ENCODE measurements at regions not wholly inside any gene's neighbourhood (a gene's known extent, or its start where the extent isn't known, plus 50 kb on each side); places are given as distances from the start of the nearest gene placed in this dataset.

DNA sequence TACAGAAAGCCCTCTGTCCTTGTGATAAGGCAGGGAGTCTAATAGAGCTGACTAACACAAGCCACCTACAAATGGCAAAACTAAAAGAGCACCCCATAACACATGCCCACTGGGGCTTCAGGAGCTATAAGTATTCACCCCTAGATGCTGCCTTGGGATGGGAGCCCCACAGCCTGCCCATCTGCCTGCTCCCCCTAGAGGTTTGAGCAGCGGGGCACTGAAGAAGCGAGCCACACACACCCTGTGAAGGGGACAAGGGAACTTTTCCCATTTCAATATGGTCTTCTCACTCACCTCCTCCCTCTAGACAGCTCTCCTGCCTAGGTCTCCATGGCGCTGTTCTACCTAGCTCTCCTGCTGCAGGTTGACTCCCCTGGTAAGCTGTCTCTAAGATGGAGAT is 261.0 kb downstream of the SHQ1 start:
- DNase-seq = no peak

DNA sequence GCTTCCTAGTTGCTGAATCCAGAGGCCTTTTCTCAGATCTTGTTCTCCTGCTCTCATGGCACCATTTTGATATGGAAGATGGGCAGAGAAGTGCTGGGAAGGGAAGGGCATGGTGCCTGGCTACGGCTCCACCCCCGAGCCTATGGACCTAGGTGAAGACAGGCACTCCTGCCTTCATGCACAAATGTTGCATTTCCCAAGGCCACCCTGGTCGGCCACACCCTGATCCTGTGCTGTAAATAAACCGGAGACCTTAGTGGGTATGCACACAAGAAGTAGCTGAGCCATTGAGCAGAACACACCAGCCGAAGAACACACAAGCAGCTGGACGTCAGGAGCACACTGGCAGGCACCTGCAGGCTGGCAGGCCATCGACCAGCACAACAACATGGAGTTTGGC is 261.6 kb downstream of the SHQ1 start:
- Histone ChIP-seq H3K27me3 (no peaks in the 10 kb centered on the region), H3K9me3 (no peaks in the 10 kb centered on the region), H3K36me3 (no peaks in the 10 kb centered on the region), H3K4me3 (no peak overlapping the region)
- no peak for DNase-seq

More for the DNA sequence above, 261.0 kb downstream of the SHQ1 start:
- Histone ChIP-seq H3K4me3 (no peak overlapping the region), H3K9me3 (no peaks in the 10 kb centered on the region), H3K36me3 (no peaks in the 10 kb centered on the region), H3K27me3 (no peaks in the 10 kb centered on the region)

DNA sequence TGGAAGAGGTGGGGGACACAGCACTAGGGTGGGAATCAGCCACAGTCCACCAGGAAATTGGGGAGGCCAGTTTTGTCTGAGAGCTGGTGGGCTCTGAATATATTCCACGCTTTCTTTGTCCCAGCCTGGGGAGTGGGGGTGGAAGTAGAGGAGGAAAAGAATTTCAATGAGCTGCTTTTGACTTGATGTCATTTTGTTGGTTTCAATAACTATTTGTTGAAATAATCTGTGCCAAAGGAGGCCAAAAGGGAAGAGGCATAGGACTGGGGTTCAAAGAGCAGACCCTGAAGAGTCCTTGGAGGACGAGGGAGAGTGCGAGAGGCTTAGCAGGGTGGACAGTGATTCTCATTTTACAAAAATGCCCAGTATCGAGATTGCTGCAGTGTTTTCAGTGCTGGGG is 262.3 kb downstream of the SHQ1 start:
- Histone ChIP-seq H3K4me3 (no peak overlapping the region), H3K27me3 (no peaks in the 10 kb centered on the region), H3K9me3 (no peaks in the 10 kb centered on the region), H3K36me3 (no peaks in the 10 kb centered on the region)
- no peak for DNase-seq

DNA sequence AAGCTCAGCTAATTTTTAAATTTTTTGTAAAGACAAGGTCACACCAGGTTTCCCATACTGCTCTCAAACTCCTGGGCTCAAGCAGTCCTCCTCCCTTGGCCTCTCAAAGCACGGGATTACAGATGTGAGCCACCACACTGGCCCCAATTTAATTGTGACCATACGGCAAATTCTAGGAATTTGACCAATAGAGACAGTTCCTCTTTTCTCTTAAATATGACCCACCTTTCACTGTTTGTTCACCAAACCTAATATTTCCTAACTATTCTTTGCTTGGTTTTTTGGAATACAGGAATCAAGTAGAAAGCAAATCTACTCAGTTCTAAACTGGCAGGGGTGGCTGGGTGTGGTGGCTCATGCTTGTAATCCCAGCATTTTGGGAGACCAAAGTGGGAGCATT is 264.0 kb downstream of the SHQ1 start:
- Histone ChIP-seq H3K4me3 (no peak overlapping the region), H3K27me3 (no peaks in the 10 kb centered on the region), H3K36me3 (no peaks in the 10 kb centered on the region), H3K9me3 (no peaks in the 10 kb centered on the region)
- no peak for DNase-seq

DNA sequence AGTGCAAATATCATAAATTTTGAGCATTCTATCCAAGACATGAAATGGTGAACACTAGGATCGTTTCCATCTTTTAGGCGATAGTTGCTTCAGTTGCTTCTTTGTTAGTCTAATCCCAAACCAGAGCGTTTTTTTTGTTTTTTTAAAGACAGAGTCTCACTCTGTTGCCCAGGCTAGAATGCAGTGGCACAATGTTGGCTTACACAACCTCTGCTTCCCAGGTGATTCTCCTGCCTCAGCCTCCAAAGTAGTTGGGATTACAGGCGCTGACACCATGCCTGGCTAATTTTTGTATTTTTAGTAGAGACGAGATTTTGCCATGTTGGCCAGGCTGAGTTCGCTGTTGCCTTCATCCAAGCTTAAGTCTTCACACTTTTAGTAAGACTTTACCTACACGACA is 265.3 kb downstream of the SHQ1 start:
- Histone ChIP-seq H3K4me3 (no peak overlapping the region), H3K36me3 (no peaks in the 10 kb centered on the region), H3K9me3 (no peaks in the 10 kb centered on the region), H3K27me3 (no peaks in the 10 kb centered on the region)
- DNase-seq = no peak

DNA sequence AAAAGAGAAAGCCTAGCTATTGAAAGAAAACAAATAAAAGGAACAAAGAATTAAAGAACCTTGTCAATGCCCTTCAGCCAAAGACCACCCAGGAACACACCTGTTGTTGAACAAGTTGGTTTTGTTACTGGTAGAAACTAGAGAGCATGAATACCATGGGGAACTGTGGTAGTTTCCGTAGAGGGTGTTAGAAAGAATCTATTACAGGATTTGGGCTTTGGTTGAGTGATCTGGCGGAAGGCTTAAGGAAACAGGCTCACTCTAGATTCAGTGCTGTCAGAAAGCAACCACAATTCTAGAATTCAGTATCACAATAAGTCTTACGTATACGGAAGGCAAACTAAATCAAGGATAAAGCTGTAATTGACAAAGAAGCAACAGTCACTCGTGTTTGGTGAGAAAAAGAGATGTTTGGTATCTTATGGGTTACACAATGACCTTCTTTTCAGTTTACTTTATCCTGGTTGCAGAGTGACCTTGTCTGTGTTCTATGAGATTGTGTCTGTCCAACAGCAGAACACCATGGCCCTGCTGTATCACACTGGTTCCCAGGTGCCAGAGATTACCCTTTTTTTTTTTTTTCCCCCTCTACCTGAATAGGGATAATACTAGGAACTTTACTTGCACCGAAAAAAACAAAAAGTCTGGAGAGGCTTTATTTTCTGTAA is 265.9 kb downstream of the SHQ1 start:
- DNase-seq = no peak
- no peaks in the 10 kb centered on the region for H3K27me3 ChIP-seq
- no peaks in the 10 kb centered on the region for H3K36me3 ChIP-seq
- no peak overlapping the region for H3K4me3 ChIP-seq
- H3K9me3 ChIP-seq = no peaks in the 10 kb centered on the region

DNA sequence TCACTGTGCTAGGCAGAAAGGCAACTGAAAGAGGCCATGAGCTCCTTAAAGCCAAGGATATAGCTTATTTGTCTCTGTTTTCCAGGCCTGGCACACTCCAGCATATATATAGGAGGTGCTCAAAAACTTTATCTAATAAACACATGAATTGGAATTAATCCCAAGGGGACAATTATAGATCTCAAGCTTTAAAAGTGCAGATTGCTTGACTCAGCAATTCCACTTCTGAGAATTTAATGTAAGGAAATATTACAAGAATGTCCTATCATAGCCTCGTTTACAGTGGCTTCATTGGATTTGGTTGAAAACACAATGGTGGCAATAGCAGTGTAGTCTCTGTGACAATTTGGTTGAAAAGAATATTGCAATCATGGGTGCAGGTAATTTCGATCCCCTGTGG is 267.3 kb downstream of the SHQ1 start:
- H3K27me3 ChIP-seq = no peaks in the 10 kb centered on the region
- H3K9me3 ChIP-seq = no peaks in the 10 kb centered on the region
- no peak for DNase-seq
- H3K4me3 ChIP-seq = no peak overlapping the region
- H3K36me3 ChIP-seq = no peaks in the 10 kb centered on the region

DNA sequence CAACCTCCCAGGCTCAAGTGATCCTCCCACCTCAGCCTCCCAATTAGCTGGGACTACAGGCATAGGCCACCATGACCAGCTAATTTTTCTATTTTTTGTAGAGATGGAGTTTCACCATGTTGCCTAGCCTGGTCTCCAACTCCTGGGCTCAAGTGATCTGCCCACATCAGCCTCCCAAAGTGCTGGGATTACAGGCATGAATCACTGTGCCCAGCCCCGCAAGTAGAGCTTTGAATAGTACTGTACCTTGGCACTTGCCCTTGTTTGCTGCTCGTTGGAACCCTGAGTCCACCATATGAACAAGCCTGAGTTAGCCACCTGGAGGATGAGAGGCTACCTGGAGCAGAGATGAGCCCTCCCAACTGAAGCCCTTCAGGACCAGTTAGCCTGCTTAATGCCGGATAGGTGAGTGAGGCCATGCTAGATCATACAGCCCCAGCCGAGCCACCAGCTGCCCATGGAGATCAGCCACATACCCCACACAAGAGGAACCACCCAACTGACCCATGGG is 267.9 kb downstream of the SHQ1 start:
- no peak for DNase-seq
- H3K27me3 ChIP-seq = no peaks in the 10 kb centered on the region
- H3K36me3 ChIP-seq = no peaks in the 10 kb centered on the region
- no peak overlapping the region for H3K4me3 ChIP-seq
- no peaks in the 10 kb centered on the region for H3K9me3 ChIP-seq

DNA sequence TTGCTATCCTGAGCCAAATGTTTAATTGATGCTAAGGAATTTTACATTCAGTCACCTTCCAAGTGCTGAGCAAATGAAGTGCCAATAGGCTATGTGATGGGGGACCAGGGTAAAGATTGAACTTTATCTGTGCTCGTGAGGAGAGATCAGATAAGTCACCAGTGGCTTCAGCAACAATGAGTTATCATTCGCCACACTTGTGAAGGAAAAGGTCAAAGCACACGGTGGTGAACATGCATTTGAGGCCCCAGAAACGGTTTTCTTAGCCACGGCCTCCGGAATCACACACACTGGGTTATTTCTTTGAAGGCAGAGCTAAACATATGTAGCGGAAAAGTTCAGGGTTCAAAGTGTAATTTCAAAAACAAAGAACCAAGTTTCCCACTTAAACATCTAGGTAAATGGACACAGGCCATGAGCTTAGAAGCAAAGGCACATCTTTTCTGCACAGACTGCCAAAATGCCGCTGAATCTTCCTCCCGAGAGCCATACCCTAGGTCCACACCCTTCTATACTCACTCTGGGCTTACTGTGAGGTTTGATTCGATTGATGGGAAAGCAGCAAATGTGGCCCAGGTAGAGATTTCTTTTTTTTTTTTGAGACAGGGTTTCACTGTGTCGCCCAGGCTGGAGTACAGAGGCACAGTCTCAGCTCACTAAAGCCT is 268.5 kb downstream of the SHQ1 start:
- Histone ChIP-seq H3K27me3 (no peaks in the 10 kb centered on the region), H3K36me3 (no peaks in the 10 kb centered on the region), H3K4me3 (no peak overlapping the region), H3K9me3 (no peaks in the 10 kb centered on the region)
- no peak for DNase-seq

DNA sequence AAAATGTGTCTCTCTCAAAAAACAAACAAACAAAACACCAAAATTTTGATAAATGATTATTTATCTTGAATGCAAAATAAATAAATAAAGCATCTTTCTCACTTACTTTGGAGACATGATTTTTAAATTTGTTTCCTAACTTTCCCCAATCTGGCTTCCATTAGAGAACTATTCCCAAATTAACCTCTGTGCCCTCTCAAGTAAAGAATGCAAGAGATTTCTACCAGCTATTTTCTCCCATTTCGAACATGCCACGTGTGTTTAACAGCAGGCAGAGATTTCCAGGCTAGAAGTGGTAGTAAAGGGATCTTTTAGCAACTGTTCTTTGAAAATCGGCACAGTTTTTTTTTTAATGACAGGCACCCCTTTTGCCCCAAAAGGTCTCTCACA is 269.1 kb downstream of the SHQ1 start:
- no peaks in the 10 kb centered on the region for H3K9me3 ChIP-seq
- no peaks in the 10 kb centered on the region for H3K27me3 ChIP-seq
- H3K36me3 ChIP-seq = no peaks in the 10 kb centered on the region
- no peak overlapping the region for H3K4me3 ChIP-seq
- DNase-seq = no peak

DNA sequence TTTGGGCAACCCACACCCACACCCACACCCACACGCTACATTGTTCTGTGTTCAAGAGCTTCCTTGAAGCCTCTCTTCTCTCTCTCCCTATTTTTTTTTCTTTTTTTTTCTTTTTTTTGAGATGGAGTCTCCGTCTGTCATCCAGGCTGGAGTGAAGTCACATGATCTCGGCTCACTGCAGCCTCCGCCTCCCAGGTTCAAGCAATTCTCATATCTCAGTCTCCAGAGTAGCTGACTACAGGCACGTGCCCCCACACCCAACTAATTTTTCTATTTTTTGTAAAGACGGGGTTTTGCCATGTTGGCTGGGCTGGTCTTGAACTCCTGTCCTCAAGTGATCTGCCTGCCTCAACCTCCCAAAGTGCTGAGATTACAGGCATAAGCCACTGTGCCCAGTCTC is 271.1 kb downstream of the SHQ1 start:
- no peak for DNase-seq
- H3K27me3 ChIP-seq = no peaks in the 10 kb centered on the region
- H3K36me3 ChIP-seq = no peaks in the 10 kb centered on the region
- no peaks in the 10 kb centered on the region for H3K9me3 ChIP-seq
- H3K4me3 ChIP-seq = no peak overlapping the region

DNA sequence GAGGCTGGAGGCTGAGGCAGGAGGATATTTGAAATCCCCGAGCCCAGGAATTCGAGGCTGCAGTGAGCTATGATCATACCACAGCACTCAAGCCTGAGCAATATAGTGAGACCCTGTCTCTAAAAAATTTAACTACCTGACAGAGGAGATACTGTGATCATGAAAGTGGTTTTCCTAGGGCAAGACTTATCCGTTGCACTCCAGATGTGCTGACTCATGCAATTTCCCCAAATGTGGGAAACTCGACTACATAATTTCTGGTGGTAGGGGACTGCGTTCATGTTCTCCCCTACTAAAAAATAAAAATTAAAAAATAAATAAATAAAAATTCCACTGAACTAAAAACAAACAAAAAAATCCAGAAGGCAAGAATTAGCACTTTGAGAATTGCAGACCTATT is 271.7 kb downstream of the SHQ1 start:
- Histone ChIP-seq H3K36me3 (no peaks in the 10 kb centered on the region), H3K27me3 (no peaks in the 10 kb centered on the region), H3K4me3 (no peak overlapping the region), H3K9me3 (no peaks in the 10 kb centered on the region)
- no peak for DNase-seq

DNA sequence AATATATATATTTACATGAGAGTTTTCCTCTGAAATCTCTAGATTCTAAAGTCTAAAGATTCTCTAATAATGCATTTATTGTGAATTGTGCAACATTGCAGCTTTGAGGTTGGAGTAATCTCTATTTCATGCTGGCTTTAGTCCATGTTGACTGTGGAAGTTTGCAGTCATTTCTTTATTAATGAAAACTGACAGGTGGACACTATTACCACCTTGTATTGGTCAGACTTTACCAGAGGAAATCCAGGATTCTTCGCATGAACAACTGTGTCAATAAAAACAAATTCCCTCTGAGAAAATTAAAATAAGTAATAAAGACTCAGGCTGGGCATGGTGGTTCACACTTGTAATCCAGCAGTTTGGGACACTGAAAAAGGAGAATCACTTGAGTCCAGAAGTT is 274.1 kb downstream of the SHQ1 start:
- Histone ChIP-seq H3K36me3 (no peaks in the 10 kb centered on the region), H3K27me3 (no peaks in the 10 kb centered on the region), H3K9me3 (no peaks in the 10 kb centered on the region), H3K4me3 (no peak overlapping the region)
- no peak for DNase-seq

DNA sequence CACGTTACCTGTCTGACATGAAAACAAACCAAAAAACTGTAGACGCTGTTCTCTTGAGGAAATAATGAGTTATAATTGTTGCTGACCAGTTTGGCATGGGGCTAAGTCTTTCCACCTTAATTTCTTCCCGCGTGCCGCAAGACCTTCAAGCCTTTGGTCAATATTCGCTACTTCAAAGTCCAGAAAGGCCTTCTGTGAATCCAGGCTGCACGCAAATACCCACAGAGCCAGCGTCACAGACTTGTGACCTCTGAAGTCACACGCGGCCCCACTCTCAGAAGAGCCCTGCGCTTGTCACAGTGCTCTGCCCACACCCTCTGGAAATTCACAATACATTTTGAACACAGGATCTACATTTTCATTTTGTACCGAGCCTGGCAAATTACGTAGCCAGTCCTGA is 275.2 kb downstream of the SHQ1 start:
- H3K9me3 ChIP-seq = no peaks in the 10 kb centered on the region
- no peak for DNase-seq

DNA sequence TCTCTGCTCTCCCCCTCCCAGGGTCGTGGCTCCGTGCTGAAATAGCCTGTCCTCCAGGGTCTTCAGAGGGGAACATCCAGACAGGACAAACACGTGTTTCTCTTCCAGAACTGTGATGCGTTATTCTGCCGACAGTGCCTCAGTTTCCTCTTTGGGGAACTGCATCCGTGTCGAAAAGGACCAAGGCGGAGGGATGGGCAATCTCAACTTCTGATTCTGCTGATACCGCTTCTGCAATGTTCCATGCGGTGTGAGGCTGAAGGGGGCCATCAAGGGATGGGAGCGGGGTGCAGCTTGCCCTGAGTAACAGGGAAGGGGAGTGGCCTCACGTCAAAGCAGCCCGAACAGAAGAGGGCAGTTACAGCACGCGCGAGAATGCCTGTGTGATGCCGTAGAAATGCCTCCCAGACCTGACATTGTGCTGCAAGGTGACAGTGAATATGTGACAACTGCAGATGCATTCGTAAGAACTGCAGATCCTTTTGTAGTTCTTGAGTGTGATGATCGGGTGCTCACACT is 275.7 kb downstream of the SHQ1 start:
- Histone ChIP-seq H3K27me3 (no peaks in the 10 kb centered on the region), H3K4me3 (no peak overlapping the region), H3K36me3 (no peaks in the 10 kb centered on the region), H3K9me3 (no peaks in the 10 kb centered on the region)
- DNase-seq = no peak

More for the DNA sequence above, 275.2 kb downstream of the SHQ1 start:
- Histone ChIP-seq H3K27me3 (no peaks in the 10 kb centered on the region), H3K36me3 (no peaks in the 10 kb centered on the region), H3K4me3 (no peak overlapping the region)

DNA sequence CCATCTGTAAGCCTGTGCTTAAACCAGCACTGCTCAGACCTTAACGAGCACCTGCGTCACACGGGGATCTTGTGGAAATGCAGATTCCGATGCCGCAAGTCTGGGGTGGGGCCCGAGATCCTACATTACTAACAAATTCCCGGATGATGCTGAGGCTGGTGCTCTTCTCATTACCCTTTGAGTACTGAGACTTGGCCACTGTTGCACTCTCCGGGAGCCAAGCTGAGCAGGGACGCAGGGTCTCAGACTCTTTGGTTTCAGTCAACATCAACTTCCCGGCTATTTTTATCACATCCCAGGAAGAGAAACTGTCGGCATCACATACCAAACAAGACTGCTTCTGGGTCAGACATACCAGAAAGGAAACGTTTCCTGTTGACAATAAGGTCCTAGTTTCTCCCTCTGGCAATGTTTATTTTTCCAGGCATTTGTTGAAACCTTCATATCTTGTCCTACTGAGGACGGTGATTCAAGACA is 276.6 kb downstream of the SHQ1 start:
- Histone ChIP-seq H3K4me3 (no peak overlapping the region), H3K36me3 (no peaks in the 10 kb centered on the region), H3K9me3 (no peaks in the 10 kb centered on the region), H3K27me3 (no peaks in the 10 kb centered on the region)
- DNase-seq = no peak

DNA sequence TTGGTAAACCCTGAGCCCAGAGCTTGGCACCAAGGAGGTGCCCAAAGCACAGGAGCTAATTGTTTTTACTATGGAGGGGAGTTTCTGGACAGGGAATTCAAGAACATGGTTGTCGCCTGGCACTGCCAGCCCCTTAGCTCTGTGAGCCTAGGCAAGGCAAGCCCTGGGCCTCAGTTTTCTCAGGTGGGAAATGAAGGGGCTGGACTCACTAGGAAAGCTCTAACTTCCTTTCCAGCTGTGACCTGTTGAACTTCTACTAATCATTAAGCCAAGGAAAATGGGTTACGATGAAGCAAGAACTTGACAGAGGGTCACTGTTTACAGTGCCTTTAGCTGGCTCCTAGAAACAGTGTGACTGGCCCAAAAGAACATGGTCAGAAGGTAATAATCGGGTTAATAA is 277.2 kb downstream of the SHQ1 start:
- H3K4me3 ChIP-seq = no peak overlapping the region
- no peaks in the 10 kb centered on the region for H3K9me3 ChIP-seq
- no peak for DNase-seq
- H3K27me3 ChIP-seq = no peaks in the 10 kb centered on the region
- no peaks in the 10 kb centered on the region for H3K36me3 ChIP-seq
